HG03457 (cell line): ENCODE measurements at regions not wholly inside any gene's neighbourhood (a gene's known extent, or its start where the extent isn't known, plus 50 kb on each side); places are given as distances from the start of the nearest gene placed in this dataset.
"Not testable (repeated sequence)": the region's sequence is repeated elsewhere in the genome, so short reads cannot be mapped to it uniquely, and the experiment has no call there.

ENCODE experiments used
- ATAC-seq: cut with Tn5 transposase; IDR thresholded peaks from one replicate; pipeline ENCODE4 v1.9.1; 2021; ENCODE audit warnings: moderate number of reproducible peaks; ENCODE audit not compliant: unreplicated experiment

GRCh38 chr2:88988617-88989016 lies 297.1 kb downstream of the RPIA start:
- ATAC-seq: not testable (repeated sequence)

GRCh38 chr2:88992819-88993218 lies 301.3 kb downstream of the RPIA start:
- ATAC-seq: not testable (repeated sequence)

- ATAC-seq: not testable (repeated sequence)
Measured at GRCh38 chr2:88994856-88995255, 303.4 kb downstream of the RPIA start.

- ATAC-seq: not testable (repeated sequence)
Measured at GRCh38 chr2:88996588-88996987, 305.1 kb downstream of the RPIA start.

GRCh38 chr2:88999365-88999764 lies 307.9 kb downstream of the RPIA start:
- ATAC-seq: no peak

- ATAC-seq: no peak
Measured at GRCh38 chr2:89000235-89000634, 308.8 kb downstream of the RPIA start.

- ATAC-seq: not testable (repeated sequence)
Measured at GRCh38 chr2:89004238-89004637, 312.8 kb downstream of the RPIA start.

- not testable (repeated sequence) for ATAC-seq
Measured at GRCh38 chr2:89020566-89020965, 329.1 kb downstream of the RPIA start.

- not testable (repeated sequence) for ATAC-seq
Measured at GRCh38 chr2:89026296-89026695, 334.8 kb downstream of the RPIA start.

- ATAC-seq: not testable (repeated sequence)
Measured at GRCh38 chr2:89027115-89027514, 335.6 kb downstream of the RPIA start.

GRCh38 chr2:89027536-89027935 lies 336.1 kb downstream of the RPIA start:
- ATAC-seq: not testable (repeated sequence)

GRCh38 chr2:89029257-89029656 lies 337.8 kb downstream of the RPIA start:
- not testable (repeated sequence) for ATAC-seq

- peak; percentile 71 for ATAC-seq
Measured at GRCh38 chr2:89048138-89049066, 356.9 kb downstream of the RPIA start.

- ATAC-seq: not testable (repeated sequence)
Measured at GRCh38 chr2:89058616-89059015, 367.1 kb downstream of the RPIA start.

GRCh38 chr2:89061174-89061573 lies 369.7 kb downstream of the RPIA start:
- ATAC-seq: not testable (repeated sequence)

- ATAC-seq: not testable (repeated sequence)
Measured at GRCh38 chr2:89076771-89077170, 385.3 kb downstream of the RPIA start.

GRCh38 chr2:89092911-89093310 lies 401.4 kb downstream of the RPIA start:
- ATAC-seq: not testable (repeated sequence)

- ATAC-seq: not testable (repeated sequence)
Measured at GRCh38 chr2:89095060-89095459, 403.6 kb downstream of the RPIA start.

- ATAC-seq: not testable (repeated sequence)
Measured at GRCh38 chr2:89102587-89102986, 411.1 kb downstream of the RPIA start.

GRCh38 chr2:89106369-89107019 lies 415.0 kb downstream of the RPIA start:
- ATAC-seq: not testable (repeated sequence)

- ATAC-seq: not testable (repeated sequence)
Measured at GRCh38 chr2:89112434-89112833, 421.0 kb downstream of the RPIA start.

- ATAC-seq: not testable (repeated sequence)
Measured at GRCh38 chr2:89113286-89113685, 421.8 kb downstream of the RPIA start.
